ENCODE measurements at regions not wholly inside any gene's neighbourhood (a gene's known extent, or its start where the extent isn't known, plus 50 kb on each side); places are given as distances from the start of the nearest gene placed in this dataset.

DNA sequence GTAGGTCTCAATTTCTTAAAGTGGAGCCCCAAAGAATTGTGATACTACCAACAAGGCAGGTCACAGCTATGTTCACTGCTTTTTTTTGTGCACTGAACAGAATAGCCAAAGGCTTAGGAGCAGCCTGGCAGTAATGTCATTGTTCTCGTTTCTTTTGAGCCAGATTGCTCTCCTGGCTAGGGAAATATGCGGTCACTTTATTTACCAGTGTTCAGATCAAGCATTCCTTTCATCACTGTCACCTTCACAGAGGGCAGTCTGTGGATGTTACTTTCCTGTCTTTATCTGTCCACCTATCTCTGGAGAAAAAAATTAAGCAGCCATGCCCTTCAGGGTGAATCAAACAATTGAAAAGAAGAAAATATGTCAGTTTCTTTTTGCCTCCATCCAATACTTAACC lies 159.6 kb downstream of the BTG1 start:
- Mint-ChIP-seq H3K27me3 (no peaks in the 10 kb centered on the region), H3K4me3 (no peak overlapping the region), H3K4me1 (peaks cover 44% of the 10 kb centered on the region), H3K36me3 (peaks cover 9% of the 10 kb centered on the region), H3K9me3 (peaks cover 6% of the 10 kb centered on the region), H3K27ac (no peak overlapping the region)
- DNase-seq, result no peak

DNA sequence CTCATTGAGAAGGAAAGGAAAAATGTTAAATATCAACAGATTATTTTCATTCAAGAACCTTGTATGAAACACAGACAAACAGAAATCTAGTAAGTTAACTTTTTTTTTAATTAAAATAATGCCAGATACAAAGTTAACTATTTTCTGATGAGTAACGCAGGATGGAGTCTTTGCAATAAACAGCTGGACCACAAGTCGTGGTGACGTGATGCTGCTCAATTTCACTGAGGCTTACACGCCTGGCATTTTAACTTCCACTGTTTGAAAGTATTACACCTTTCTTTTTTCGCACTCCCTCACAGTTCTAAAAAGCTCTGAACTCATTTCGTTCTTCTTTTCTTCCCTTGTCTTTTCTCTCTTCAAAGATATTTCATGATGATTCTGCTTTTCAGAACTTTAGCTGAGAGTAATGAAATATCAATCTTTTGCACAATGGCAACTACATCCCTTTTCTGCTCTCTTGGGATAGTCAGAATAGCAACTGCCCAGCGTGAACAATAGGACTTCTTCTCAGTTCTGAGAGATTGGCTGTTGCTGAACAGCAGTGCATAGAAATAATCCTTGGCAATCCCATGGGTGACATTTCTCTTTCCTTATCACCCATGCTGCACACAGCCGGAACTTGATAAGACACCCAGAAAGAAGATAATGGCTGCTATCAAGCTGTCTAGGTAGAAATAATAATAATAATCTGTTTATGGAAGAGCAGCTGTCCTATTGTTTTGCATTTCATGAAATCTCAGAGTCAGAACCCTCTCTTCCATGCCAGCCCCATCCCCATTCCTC lies 160.5 kb downstream of the BTG1 start:
- H3K4me3 Mint-ChIP-seq, result no peak overlapping the region
- H3K36me3 Mint-ChIP-seq, result peaks cover 11% of the 10 kb centered on the region
- H3K4me1 Mint-ChIP-seq, result peaks cover 43% of the 10 kb centered on the region
- DNase-seq, result peak; percentile 5
- no peak overlapping the region for H3K27ac Mint-ChIP-seq
- H3K9me3 Mint-ChIP-seq, result peaks cover 7% of the 10 kb centered on the region
- no peaks in the 10 kb centered on the region for H3K27me3 Mint-ChIP-seq

DNA sequence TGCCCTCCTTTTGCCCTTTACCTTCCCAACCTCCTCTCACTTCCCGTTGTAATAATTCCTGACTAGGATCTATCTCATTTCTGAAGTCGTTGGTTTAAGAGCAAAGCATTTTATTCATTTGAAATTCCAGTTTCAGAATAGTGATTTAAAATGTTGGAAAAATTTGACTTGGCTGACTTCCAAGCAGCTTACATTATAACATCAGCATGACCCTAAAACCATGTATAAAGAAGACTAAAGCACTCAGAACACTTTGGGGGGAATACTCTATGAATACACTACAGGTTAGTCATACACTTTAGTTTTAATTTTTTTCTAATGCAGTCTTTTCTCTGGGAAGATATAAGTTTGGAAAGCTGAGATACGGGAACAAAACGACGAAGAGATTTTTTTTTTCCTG lies 161.1 kb downstream of the BTG1 start:
- Mint-ChIP-seq H3K36me3 (peaks cover 11% of the 10 kb centered on the region), H3K9me3 (peaks cover 7% of the 10 kb centered on the region), H3K4me3 (no peak overlapping the region)

DNA sequence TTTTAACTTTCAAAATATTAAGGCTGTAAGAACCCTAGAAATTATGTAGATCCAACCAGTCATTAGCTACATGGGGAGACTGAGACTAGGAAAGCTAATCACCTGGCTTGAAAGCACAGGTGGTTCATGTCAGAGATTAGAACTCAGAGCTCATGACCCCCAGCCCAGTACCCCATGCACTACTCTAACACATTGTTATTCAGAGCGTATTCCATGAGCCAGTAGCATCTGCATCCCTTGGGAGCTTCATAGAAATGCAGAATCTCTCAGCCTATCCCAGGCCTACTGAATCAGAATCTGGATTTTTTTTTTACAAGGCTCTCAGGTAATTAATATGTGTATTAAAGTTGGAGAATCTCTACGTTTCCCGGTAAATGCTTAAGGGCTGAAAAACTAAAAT lies 161.7 kb downstream of the BTG1 start:
- Mint-ChIP-seq H3K4me1 (peaks cover 36% of the 10 kb centered on the region), H3K36me3 (peaks cover 9% of the 10 kb centered on the region), H3K27ac (no peak overlapping the region), H3K27me3 (no peaks in the 10 kb centered on the region), H3K4me3 (no peak overlapping the region), H3K9me3 (peaks cover 7% of the 10 kb centered on the region)
- DNase-seq, result no peak

More for the DNA sequence above, 161.1 kb downstream of the BTG1 start:
- H3K27me3 Mint-ChIP-seq, result no peaks in the 10 kb centered on the region
- no peak for DNase-seq
- H3K27ac Mint-ChIP-seq, result no peak overlapping the region
- H3K4me1 Mint-ChIP-seq, result peaks cover 38% of the 10 kb centered on the region

DNA sequence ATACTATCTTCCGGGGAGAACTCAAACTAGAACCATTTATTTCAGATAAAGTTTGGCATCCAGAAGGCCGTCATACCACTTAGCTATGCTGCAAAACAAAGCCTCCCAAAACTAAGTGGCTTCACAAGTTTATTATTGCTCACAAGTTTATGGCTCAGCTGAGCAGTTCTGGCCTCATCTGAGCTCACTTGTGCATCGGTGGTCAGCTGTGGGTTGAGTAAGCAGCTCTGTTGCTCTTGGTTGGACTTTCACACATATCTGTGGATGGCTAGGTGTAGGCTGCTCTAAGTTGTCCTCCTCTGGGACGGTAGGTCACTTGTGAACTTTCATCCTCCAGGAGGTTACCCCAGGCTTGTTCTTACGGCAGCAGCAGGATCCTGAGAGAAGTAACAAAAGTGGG lies 162.7 kb downstream of the BTG1 start:
- Mint-ChIP-seq H3K4me1 (peaks cover 41% of the 10 kb centered on the region), H3K9me3 (peaks cover 7% of the 10 kb centered on the region), H3K4me3 (no peak overlapping the region), H3K27ac (no peak overlapping the region), H3K27me3 (no peaks in the 10 kb centered on the region), H3K36me3 (peaks cover 12% of the 10 kb centered on the region)
- no peak for DNase-seq

DNA sequence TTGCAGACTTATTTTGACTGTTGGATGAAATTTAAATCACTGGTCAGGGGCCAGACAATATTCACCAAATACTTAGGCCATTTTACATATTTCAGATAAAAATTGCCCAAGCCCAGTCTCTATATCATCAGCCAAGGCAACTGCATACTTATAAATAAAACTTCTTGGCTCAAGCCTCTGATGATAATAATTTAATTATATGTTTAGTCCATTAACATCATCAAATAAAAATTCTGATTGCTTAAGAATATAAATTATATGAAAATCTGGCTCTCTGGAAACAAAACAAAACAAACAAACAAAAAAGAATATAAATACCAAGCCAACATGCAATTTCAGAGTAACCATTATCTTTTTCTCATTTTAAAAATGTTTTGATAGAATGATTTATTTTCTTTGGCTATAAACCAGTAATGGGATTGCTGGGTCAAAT lies 165.2 kb downstream of the BTG1 start:
- Mint-ChIP-seq H3K27ac (no peak overlapping the region), H3K36me3 (peaks cover 21% of the 10 kb centered on the region), H3K27me3 (no peaks in the 10 kb centered on the region), H3K4me3 (no peak overlapping the region), H3K9me3 (peaks cover 12% of the 10 kb centered on the region), H3K4me1 (peaks cover 36% of the 10 kb centered on the region)
- no peak for DNase-seq

DNA sequence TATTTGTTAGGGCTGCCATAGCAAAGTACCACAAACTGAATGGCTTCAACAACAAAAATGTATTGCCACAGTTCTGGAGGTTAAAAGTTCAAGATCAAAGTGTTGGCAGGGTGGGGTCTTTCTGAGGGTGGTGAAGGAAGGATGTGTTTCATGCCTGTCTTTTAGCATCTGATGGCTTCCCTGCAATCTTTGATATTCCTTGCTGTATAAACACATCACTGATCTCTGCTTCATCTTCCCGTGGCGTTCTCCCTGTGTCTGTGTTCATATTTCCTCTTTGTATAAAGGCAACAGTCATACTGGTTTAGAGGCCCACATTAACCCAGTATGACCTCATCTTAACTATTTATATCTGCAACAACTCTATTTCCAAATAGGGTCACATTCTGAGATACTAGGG lies 167.5 kb downstream of the BTG1 start:
- Mint-ChIP-seq H3K4me1 (peaks cover 37% of the 10 kb centered on the region), H3K9me3 (peaks cover 12% of the 10 kb centered on the region), H3K27ac (peak overlapping the region; percentile 34), H3K36me3 (peaks cover 21% of the 10 kb centered on the region), H3K27me3 (no peaks in the 10 kb centered on the region), H3K4me3 (no peak overlapping the region)
- no peak for DNase-seq

DNA sequence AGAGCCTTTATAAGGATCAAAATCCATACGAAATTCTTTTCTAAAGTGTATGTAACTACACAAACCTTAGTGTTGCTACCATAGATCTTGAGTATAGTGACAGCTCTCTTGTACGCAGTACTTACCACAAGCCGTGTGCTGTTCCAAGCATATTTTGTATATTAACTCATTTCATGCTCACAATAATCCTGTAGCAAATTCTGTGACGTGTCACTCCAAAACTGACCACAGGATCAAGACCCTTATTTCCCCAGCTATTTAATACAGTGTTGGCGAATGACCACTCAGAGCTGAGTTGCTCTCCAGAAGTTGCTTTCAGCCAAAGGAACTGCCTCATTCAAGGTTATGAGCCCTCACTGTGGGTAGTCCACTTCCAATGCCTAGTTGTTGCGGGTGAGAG lies 169.8 kb downstream of the BTG1 start:
- Mint-ChIP-seq H3K27me3 (no peaks in the 10 kb centered on the region), H3K4me1 (peaks cover 31% of the 10 kb centered on the region), H3K36me3 (peaks cover 14% of the 10 kb centered on the region), H3K9me3 (peaks cover 8% of the 10 kb centered on the region), H3K27ac (no peak overlapping the region), H3K4me3 (no peak overlapping the region)
- DNase-seq, result no peak

DNA sequence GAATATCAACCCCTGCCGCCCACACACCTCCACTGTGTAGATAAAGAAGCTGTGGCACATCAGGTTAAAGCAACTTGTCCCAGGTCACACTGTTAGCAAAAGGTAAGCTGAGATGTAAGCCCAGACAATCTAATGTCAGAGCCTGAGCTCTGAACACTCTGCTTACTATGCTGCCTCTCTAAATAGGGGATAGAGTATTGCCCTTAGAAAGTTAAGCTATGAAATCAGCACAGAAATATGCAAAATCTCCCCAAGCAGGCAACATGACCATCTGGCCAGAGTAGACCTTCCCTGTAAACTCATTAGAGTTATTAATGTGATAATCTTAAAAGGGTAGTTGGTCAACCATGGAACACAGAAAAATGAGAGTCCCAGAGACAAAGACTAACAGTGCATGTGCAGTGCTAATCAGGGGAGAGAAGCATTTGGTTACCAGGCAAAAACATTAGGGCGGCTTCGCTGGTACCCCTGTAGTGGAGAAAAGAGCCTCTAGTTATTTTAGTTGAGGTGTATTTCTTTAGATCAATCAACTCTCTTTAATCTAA lies 171.0 kb downstream of the BTG1 start:
- Mint-ChIP-seq H3K27me3 (no peaks in the 10 kb centered on the region), H3K4me3 (no peak overlapping the region), H3K36me3 (peaks cover 14% of the 10 kb centered on the region), H3K27ac (no peak overlapping the region), H3K4me1 (peaks cover 27% of the 10 kb centered on the region), H3K9me3 (peaks cover 7% of the 10 kb centered on the region)
- DNase-seq, result no peak

DNA sequence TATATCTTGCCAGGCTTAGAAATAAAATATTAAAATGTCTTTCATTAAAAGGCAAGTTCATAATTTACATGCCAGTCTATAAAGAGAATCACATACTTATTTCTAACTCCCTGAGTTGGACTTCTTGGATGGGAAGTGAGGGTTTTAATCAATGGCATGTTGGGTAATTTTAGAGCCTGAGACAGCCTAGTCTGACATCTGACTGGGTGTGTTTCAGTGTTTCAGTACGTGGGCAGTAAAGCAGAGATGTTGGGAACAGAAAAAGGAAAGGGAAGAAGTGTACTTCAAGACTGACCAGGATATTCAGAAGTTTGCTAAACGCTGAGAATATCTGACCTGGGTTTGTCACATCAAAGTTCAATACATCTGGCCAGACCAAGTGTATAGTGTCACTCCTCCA lies 171.8 kb downstream of the BTG1 start:
- Mint-ChIP-seq H3K36me3 (peaks cover 14% of the 10 kb centered on the region), H3K27ac (no peak overlapping the region)
- no peak for DNase-seq

DNA sequence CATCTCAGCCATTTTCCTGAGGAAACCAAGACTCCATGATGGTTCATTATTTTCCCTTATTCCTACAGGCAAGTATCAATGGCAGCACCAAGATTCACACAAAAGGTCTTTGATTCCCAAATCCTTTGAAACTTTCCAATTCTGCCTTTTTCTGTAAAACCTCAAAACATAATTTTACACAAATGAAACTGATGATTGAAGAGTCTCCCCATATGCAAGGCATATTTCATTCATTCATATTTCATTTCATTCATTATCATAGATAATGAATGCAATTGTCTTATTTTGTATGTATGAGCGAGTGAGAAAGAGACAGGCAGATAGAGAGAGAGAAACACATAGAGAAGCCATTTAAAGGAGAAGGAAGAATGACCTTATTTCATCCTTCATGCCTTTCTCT lies 172.8 kb downstream of the BTG1 start:
- Mint-ChIP-seq H3K4me1 (peaks cover 20% of the 10 kb centered on the region), H3K36me3 (peaks cover 10% of the 10 kb centered on the region)

More for the DNA sequence above, 171.8 kb downstream of the BTG1 start:
- Mint-ChIP-seq H3K4me3 (no peak overlapping the region), H3K9me3 (peaks cover 7% of the 10 kb centered on the region), H3K4me1 (peaks cover 26% of the 10 kb centered on the region), H3K27me3 (no peaks in the 10 kb centered on the region)

DNA sequence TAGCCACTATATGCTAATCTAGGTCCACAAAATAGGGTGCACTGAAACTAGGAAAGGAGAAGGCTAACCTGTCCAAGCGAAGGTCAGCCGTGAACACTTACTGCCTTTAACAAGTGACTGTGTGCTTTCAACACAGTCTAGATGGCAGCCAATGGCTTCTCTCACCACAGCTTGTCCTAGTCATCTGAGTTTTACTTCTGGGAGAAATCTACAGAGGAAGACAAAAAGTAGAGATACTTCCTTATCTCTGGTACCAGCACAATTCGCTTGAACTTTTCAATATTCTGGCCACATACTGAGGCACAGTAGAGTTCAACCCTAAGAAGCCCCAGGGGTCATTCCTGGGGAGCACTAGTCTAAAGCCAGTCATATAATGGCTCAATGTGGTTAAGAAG lies 176.9 kb downstream of the BTG1 start:
- no peak overlapping the region for H3K4me3 Mint-ChIP-seq
- no peaks in the 10 kb centered on the region for H3K27me3 Mint-ChIP-seq
- no peak overlapping the region for H3K27ac Mint-ChIP-seq
- no peak for DNase-seq
- peaks cover 2% of the 10 kb centered on the region for H3K36me3 Mint-ChIP-seq
- peaks cover under 1% of the 10 kb centered on the region for H3K4me1 Mint-ChIP-seq
- peaks cover 2% of the 10 kb centered on the region for H3K9me3 Mint-ChIP-seq

More for the DNA sequence above, 172.8 kb downstream of the BTG1 start:
- H3K27ac Mint-ChIP-seq, result no peak overlapping the region
- DNase-seq, result no peak
- H3K9me3 Mint-ChIP-seq, result peaks cover 7% of the 10 kb centered on the region
- H3K27me3 Mint-ChIP-seq, result no peaks in the 10 kb centered on the region
- H3K4me3 Mint-ChIP-seq, result no peak overlapping the region

DNA sequence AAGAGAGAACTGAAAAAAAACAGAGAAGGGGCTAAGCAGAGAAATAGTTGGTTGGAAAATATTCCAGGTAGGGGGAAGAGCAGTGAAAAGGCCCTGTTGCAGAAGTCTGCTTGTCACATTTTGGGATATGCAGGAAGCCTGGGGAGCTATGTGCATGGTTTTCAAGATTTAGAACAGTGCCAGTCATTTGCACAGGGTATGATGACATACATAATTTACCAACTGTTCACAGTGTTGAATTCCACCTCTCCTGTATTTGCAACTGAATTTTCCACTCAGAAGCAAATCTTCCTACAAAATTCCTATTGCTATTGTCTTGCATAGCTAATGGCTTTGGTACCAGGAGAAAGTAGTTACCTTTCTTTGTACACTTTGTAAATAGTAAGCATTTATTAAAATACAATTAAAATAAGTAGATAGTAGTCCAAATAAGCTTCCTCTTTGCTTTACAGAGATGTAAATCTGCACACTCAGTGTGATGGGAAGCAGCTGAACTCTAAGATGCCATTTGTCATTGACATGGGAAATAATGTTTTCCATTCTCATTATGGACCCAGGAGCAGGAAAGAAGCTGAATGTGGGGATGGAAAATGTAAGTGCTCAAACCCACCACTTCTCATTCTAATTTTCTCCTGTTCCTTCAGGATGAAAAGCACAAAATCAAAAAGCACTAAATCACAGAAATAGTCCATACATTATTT lies 177.4 kb downstream of the BTG1 start:
- Mint-ChIP-seq H3K36me3 (peaks cover 3% of the 10 kb centered on the region), H3K4me3 (no peak overlapping the region), H3K27me3 (no peaks in the 10 kb centered on the region), H3K9me3 (peaks cover 3% of the 10 kb centered on the region), H3K4me1 (no peaks in the 10 kb centered on the region), H3K27ac (no peak overlapping the region)
- DNase-seq, result no peak

DNA sequence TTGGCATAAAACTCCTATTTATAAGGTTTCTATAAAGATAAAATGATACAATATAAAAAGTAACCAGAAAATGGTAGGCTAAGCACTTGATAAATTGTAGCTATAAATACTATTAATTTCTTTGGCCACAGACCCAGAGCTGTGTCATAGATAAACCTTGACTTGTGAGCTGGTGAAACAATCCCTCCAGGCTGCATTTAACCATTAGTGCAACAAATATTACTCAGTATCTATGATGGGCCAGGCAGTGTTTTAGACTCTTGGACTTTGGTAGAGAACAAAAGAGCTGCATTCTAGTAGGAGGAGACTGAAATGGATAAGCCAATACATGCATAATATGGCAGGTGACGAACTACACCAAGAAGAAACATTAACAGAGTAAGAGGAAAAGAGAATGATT lies 178.1 kb downstream of the BTG1 start:
- H3K4me1 Mint-ChIP-seq, result no peaks in the 10 kb centered on the region
- no peak overlapping the region for H3K27ac Mint-ChIP-seq
- no peak for DNase-seq
- H3K27me3 Mint-ChIP-seq, result no peaks in the 10 kb centered on the region
- H3K36me3 Mint-ChIP-seq, result peaks cover 4% of the 10 kb centered on the region
- H3K9me3 Mint-ChIP-seq, result peaks cover 4% of the 10 kb centered on the region
- no peak overlapping the region for H3K4me3 Mint-ChIP-seq

DNA sequence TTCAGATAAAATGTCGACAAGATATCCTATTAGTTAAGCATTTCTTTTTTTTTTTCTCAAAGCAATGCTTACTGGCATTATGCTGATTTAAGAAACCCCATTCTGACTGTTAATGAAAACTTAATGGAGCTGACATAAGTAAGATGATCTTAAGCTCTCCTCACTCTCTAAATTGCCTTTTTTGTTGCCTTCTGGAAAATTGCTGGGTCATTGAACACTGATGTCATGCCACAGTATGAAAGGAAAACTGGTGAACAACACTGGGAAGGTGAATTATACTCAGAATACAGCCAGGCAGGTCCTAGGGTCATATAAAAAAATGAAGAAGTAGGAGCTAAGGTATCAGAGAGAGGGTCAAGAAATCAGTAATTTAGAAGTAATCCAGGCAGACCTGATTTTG lies 179.9 kb downstream of the BTG1 start:
- H3K4me1 Mint-ChIP-seq, result no peaks in the 10 kb centered on the region
- H3K9me3 Mint-ChIP-seq, result peaks cover 2% of the 10 kb centered on the region
- H3K27me3 Mint-ChIP-seq, result no peaks in the 10 kb centered on the region
- H3K4me3 Mint-ChIP-seq, result no peak overlapping the region
- no peak for DNase-seq
- peaks cover 4% of the 10 kb centered on the region for H3K36me3 Mint-ChIP-seq
- H3K27ac Mint-ChIP-seq, result no peak overlapping the region
